Liver (tissue), 8 donors: ENCODE measurements at regions not wholly inside any gene's neighbourhood (a gene's known extent, or its start where the extent isn't known, plus 50 kb on each side); places are given as distances from the start of the nearest gene placed in this dataset.

Experiments
- DNase-seq: peaks from one replicate; pipeline ENCODE4 v3.0.0-alpha.2; 2017; ENCODE audit warnings: low spot score
- H3K27ac ChIP-seq, 2 donors: one replicate each; pipeline ENCODE4 v1.7.0; 2013; ENCODE audit warnings: inconsistent platforms in 2 of 2, low read length in 2 of 2, control low read depth in 1 of 2, low read depth in 1 of 2, mild to moderate bottlenecking in 1 of 2
- H3K27me3 ChIP-seq, 4 donors: one replicate each; pipeline versions ENCODE4 v1.6.1 to v1.7.0; 2013; ENCODE audit warnings: low read length in 3 of 4, inconsistent platforms in 1 of 4, mild to moderate bottlenecking in 1 of 4, moderate library complexity in 1 of 4; ENCODE audit not compliant: control insufficient read depth in 4 of 4, insufficient read depth in 4 of 4
- H3K36me3 ChIP-seq, 4 donors: one replicate each; pipeline versions ENCODE4 v1.6.1 to v1.7.0; 2013; ENCODE audit warnings: low read length in 3 of 4, mild to moderate bottlenecking in 3 of 4, low read depth in 1 of 4, moderate library complexity in 1 of 4; ENCODE audit not compliant: control insufficient read depth in 4 of 4, insufficient read depth in 3 of 4
- H3K4me1 ChIP-seq, 4 donors: one replicate each; pipeline versions ENCODE4 v1.6.1 to v1.7.0; 2013; ENCODE audit warnings: low read length in 3 of 4, mild to moderate bottlenecking in 3 of 4, moderate library complexity in 1 of 4; ENCODE audit not compliant: control insufficient read depth in 4 of 4, insufficient read depth in 4 of 4
- H3K4me3 ChIP-seq, 3 donors: one replicate each; pipeline versions ENCODE4 v1.6.1 to v1.7.0; 2013; ENCODE audit warnings: low read length in 3 of 3, control low read depth in 1 of 3, low read depth in 1 of 3, mild to moderate bottlenecking in 1 of 3
- H3K9ac ChIP-seq, 2 donors: one replicate each; pipeline ENCODE4 v1.7.0; 2013; ENCODE audit warnings: low read length in 2 of 2, mild to moderate bottlenecking in 2 of 2, moderate library complexity in 2 of 2, control low read depth in 1 of 2, low read depth in 1 of 2
- H3K9me3 ChIP-seq, 4 donors: one replicate each; pipeline versions ENCODE4 v1.6.1 to v1.7.0; 2013; ENCODE audit warnings: low read length in 3 of 4; ENCODE audit not compliant: control insufficient read depth in 4 of 4
- ATF3 ChIP-seq: IDR thresholded peaks from 2 replicates; pipeline ENCODE4 v1.6.1; 2016; ENCODE audit warnings: antibody characterized with exemption
- CTCF ChIP-seq: fragments of 150-350 bp; IDR thresholded peaks from 2 replicates; pipeline ENCODE4 v1.5.1; 2017; ENCODE audit warnings: improper control_type of control experiment, low read depth, low read length; ENCODE audit not compliant: missing input control
- EGR1 ChIP-seq, 2 donors: IDR thresholded peaks; 2 replicates each; pipeline ENCODE4 v1.6.1; 2016 to 2018; ENCODE audit warnings: antibody characterized with exemption in 2 of 2, low read depth in 2 of 2
- FOXA1 ChIP-seq: IDR thresholded peaks from 2 replicates; pipeline ENCODE4 v1.6.1; 2016; ENCODE audit warnings: antibody characterized with exemption
- FOXA2 ChIP-seq: IDR thresholded peaks from 2 replicates; pipeline ENCODE4 v1.6.1; 2016; ENCODE audit warnings: antibody characterized with exemption
- GABPA ChIP-seq, 2 donors: IDR thresholded peaks in 1 of 2; conservative IDR thresholded peaks in 1 of 2; 2 replicates each; pipeline ENCODE4 v1.6.1; 2016; ENCODE audit warnings: antibody characterized with exemption in 2 of 2, mild to moderate bottlenecking in 1 of 2, moderate library complexity in 1 of 2
- HNF4A ChIP-seq, 2 donors: conservative IDR thresholded peaks; 2 replicates each; pipeline ENCODE4 v1.6.1; 2016; ENCODE audit warnings: antibody characterized with exemption in 2 of 2, mild to moderate bottlenecking in 2 of 2
- JUND ChIP-seq, 2 donors: IDR thresholded peaks; 2 replicates each; pipeline ENCODE4 v1.6.1; 2016; ENCODE audit warnings: antibody characterized with exemption in 2 of 2
- MAX ChIP-seq: IDR thresholded peaks from 2 replicates; pipeline ENCODE4 v1.6.1; 2016; ENCODE audit warnings: antibody characterized with exemption
- NR2F2 ChIP-seq: IDR thresholded peaks from 2 replicates; pipeline ENCODE4 v1.6.1; 2016; ENCODE audit warnings: antibody characterized with exemption
- RAD21 ChIP-seq, 2 donors: IDR thresholded peaks; 2 replicates each; pipeline ENCODE4 v1.6.1; 2016; ENCODE audit warnings: antibody characterized with exemption in 2 of 2, mild to moderate bottlenecking in 2 of 2
- REST ChIP-seq: IDR thresholded peaks from 2 replicates; pipeline ENCODE4 v1.6.1; 2016; ENCODE audit warnings: antibody characterized with exemption, mild to moderate bottlenecking
- SP1 ChIP-seq: IDR thresholded peaks from 2 replicates; pipeline ENCODE4 v1.6.1; 2018; ENCODE audit warnings: antibody characterized with exemption, mild to moderate bottlenecking
- TAF1 ChIP-seq: conservative IDR thresholded peaks from 2 replicates; pipeline ENCODE4 v1.6.1; 2016; ENCODE audit warnings: antibody characterized with exemption, mild to moderate bottlenecking
- YY1 ChIP-seq: IDR thresholded peaks from 2 replicates; pipeline ENCODE4 v1.6.1; 2016; ENCODE audit warnings: antibody characterized with exemption, mild to moderate bottlenecking
- WGBS: extraction: QIAGEN DNeasy Blood & Tissue Kit; methylation state at CpG from one replicate; pipeline ENCODE4 v1.1.7; 2013; 5-methylcytosine and 5-hydroxymethylcytosine counted together
- donor health status: healthy.
- donor health status: healthy.
- donor health status: healthy.
- donor health status: healthy.
- donor health status: healthy.

GRCh38 chr16:85502357-85502756 is 110.8 kb upstream of the GSE1 start:
- Histone ChIP-seq H3K9me3 (no peaks in the 10 kb centered on the region), H3K9ac (no peak overlapping the region), H3K4me3 (no peak overlapping the region), H3K27me3 (no peaks in the 10 kb centered on the region), H3K4me1 (no peaks in the 10 kb centered on the region), H3K36me3 (no peaks in the 10 kb centered on the region), H3K27ac (no peak overlapping the region)
- DNase-seq, result no peak
- whole genome bisulfite sequencing, result 91% methylated on average over 11 of the region's 11 CpGs
- TF ChIP-seq REST, result no peak
- TF ChIP-seq MAX, result no peak
- TF ChIP-seq TAF1, result no peak
- no peak for TF ChIP-seq YY1
- TF ChIP-seq NR2F2, result no peak
- no peak for TF ChIP-seq SP1
- TF ChIP-seq FOXA1, result no peak
- TF ChIP-seq EGR1 (IDR thresholded peaks at IDR 0.05; ENCODE audit: low read depth in 2 of 2), result no peak
- TF ChIP-seq ATF3, result no peak
- TF ChIP-seq JUND (IDR thresholded peaks at IDR 0.05), result no peak
- TF ChIP-seq RAD21 (IDR thresholded peaks at IDR 0.05), result no peak
- no peak for TF ChIP-seq CTCF
- no peak for TF ChIP-seq FOXA2
- TF ChIP-seq HNF4A (conservative IDR thresholded peaks at IDR 0.05), result no peak
- TF ChIP-seq GABPA (IDR thresholded peaks at IDR 0.05 in 1 of 2, conservative IDR thresholded peaks at IDR 0.05 in 1 of 2), result no peak

- Histone ChIP-seq H3K4me1 (no peaks in the 10 kb centered on the region), H3K9me3 (no peaks in the 10 kb centered on the region), H3K4me3 (no peak overlapping the region), H3K9ac (no peak overlapping the region), H3K27ac (no peak overlapping the region), H3K27me3 (no peaks in the 10 kb centered on the region), H3K36me3 (no peaks in the 10 kb centered on the region)
- DNase-seq, result no peak
- WGBS, result 96% methylated on average over 26 of the region's 26 CpGs
- TF ChIP-seq TAF1, result no peak
- no peak for TF ChIP-seq EGR1 (IDR thresholded peaks at IDR 0.05; ENCODE audit: low read depth in 2 of 2)
- TF ChIP-seq FOXA1, result no peak
- TF ChIP-seq GABPA (IDR thresholded peaks at IDR 0.05 in 1 of 2, conservative IDR thresholded peaks at IDR 0.05 in 1 of 2), result no peak
- no peak for TF ChIP-seq NR2F2
- no peak for TF ChIP-seq FOXA2
- no peak for TF ChIP-seq YY1
Measured at GRCh38 chr16:85503679-85504231, 109.4 kb upstream of the GSE1 start.
